ENCODE measurements at regions not wholly inside any gene's neighbourhood (a gene's known extent, or its start where the extent isn't known, plus 50 kb on each side); places are given as distances from the start of the nearest gene placed in this dataset.

DNA sequence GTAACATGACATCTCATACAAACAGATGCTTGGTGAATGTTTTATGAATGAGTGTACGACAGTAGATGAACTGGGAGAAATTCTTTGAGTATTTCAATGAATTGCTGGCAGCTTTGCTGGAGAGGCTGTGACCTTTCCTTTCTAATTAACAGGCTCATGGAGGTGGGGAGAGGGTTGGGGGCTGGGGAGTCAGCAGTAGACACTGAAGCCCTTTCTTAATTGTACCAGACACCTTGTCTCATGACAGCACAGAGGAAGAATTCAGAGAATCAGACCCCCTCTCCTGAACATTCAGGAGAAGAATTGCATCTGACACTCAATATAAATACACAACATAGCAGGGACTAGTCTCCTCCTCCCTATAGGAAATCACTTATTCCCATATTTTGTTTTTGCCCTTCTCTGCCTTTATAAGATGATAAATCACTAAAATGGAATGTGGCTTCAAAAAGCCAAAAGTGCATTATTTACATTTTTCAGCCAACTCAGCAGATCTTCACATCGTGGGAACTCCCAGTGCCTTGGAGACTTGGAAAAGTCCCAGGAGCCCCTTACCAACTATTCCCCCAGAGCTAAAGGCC lies 66.2 kb upstream of the TPM1 start:
- DNase-seq (ENCODE audit: low read depth in 2 of 2): no peak

- no peak for DNase-seq (ENCODE audit: low read depth in 2 of 2)
Measured at GRCh38 chr15:62977952-62978811, 64.4 kb upstream of the TPM1 start.

DNA sequence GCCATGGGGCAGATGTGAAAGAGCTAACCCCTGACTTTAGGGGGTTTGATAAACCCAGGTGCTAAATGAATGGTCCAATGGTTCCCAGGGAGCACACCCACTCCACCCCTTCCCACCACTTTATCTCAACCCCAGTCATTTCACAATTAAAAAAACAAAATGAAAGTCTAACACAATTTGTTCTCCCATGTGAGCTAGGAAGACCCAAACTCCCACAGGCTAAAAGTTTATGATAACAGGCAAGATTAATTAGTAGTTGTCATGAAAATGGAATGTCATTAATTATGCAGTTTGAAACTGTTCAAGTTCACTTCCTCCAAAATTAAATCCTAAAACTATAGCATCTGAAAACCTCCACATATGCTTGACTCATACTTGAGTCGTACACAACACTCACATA lies 63.3 kb upstream of the TPM1 start:
- DNase-seq (ENCODE audit: low read depth in 2 of 2): no peak

DNA sequence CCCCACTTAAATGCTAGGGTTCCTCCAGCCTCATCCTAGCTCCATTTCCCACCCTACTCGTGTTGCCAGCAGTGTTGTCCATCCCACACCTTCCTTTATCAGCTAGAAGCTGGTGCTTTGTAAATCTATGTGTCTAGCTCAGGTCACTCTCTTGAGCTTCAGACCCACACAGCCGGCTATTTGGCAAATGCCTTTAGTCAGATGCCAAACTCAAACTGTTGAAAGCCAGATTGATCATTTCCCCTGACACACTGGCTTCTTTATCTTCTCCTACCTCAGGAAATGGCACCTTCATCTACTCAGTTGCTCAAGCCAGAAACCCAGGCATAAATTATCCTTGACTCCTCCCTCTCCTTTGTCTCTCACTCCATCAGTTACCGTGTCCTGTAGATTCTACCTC lies 61.5 kb upstream of the TPM1 start:
- DNase-seq (ENCODE audit: low read depth in 2 of 2): no peak

- DNase-seq (ENCODE audit: low read depth in 2 of 2): no peak
Measured at GRCh38 chr15:62983956-62984355, 58.6 kb upstream of the TPM1 start.

- DNase-seq (ENCODE audit: low read depth in 2 of 2): no peak
Measured at GRCh38 chr15:62985768-62986167, 56.8 kb upstream of the TPM1 start.

- no peak for DNase-seq (ENCODE audit: low read depth in 2 of 2)
Measured at GRCh38 chr15:62986948-62987347, 55.6 kb upstream of the TPM1 start.

GRCh38 chr15:62988701-62989100 lies 53.8 kb upstream of the TPM1 start:
- DNase-seq (ENCODE audit: low read depth in 2 of 2): no peak

GRCh38 chr15:62989366-62990055 lies 53.0 kb upstream of the TPM1 start:
- DNase-seq (ENCODE audit: low read depth in 2 of 2): no peak

GRCh38 chr15:62991698-62992097 lies 50.8 kb upstream of the TPM1 start:
- DNase-seq (ENCODE audit: low read depth in 2 of 2): no peak

- no peak for DNase-seq (ENCODE audit: low read depth in 2 of 2)
Measured at GRCh38 chr15:62992302-62992701, 50.2 kb upstream of the TPM1 start.
